Activated naive CD8-positive, alpha-beta T cell treated with anti-CD3 and anti-CD28 coated beads for 36 hours (primary cell): ENCODE measurements at regions not wholly inside any gene's neighbourhood (a gene's known extent, or its start where the extent isn't known, plus 50 kb on each side); places are given as distances from the start of the nearest gene placed in this dataset.

ENCODE experiments used
- DNase-seq: peaks from one replicate; pipeline ENCODE4 v3.0.0; 2021
- H3K27ac Mint-ChIP-seq: one replicate; pipeline ENCODE4 v1.8.0; 2022; ENCODE audit warnings: mild to moderate bottlenecking, moderate library complexity, mixed read lengths
- H3K27me3 Mint-ChIP-seq: one replicate; pipeline ENCODE4 v1.8.0; 2022; ENCODE audit warnings: mild to moderate bottlenecking, mixed read lengths
- H3K36me3 Mint-ChIP-seq: one replicate; pipeline ENCODE4 v1.8.0; 2021; ENCODE audit warnings: mild to moderate bottlenecking, mixed read lengths
- H3K4me1 Mint-ChIP-seq: one replicate; pipeline ENCODE4 v1.8.0; 2021; ENCODE audit warnings: mixed read lengths
- H3K4me3 Mint-ChIP-seq: one replicate; pipeline ENCODE4 v1.8.0; 2022; ENCODE audit warnings: mild to moderate bottlenecking, moderate library complexity, mixed read lengths
- H3K9me3 Mint-ChIP-seq: one replicate; pipeline ENCODE4 v1.8.0; 2022; ENCODE audit warnings: mixed read lengths

GRCh38 chr3:14289590-14290461 is 111.2 kb downstream of the LSM3 start:
- no peaks in the 10 kb centered on the region for H3K36me3 Mint-ChIP-seq
- no peaks in the 10 kb centered on the region for H3K4me1 Mint-ChIP-seq
- no peak overlapping the region for H3K4me3 Mint-ChIP-seq
- no peaks in the 10 kb centered on the region for H3K9me3 Mint-ChIP-seq
- H3K27ac Mint-ChIP-seq = peak overlapping the region; percentile 17
- peaks cover 7% of the 10 kb centered on the region for H3K27me3 Mint-ChIP-seq
- DNase-seq = no peak

GRCh38 chr3:14290631-14291385 is 111.6 kb upstream of the SLC6A6 start:
- Mint-ChIP-seq H3K4me3 (no peak overlapping the region), H3K4me1 (no peaks in the 10 kb centered on the region), H3K27ac (no peak overlapping the region), H3K36me3 (no peaks in the 10 kb centered on the region), H3K9me3 (no peaks in the 10 kb centered on the region), H3K27me3 (peaks cover 14% of the 10 kb centered on the region)
- DNase-seq = no peak

- Mint-ChIP-seq H3K27me3 (peaks cover 18% of the 10 kb centered on the region), H3K9me3 (no peaks in the 10 kb centered on the region), H3K4me3 (no peak overlapping the region), H3K27ac (no peak overlapping the region), H3K4me1 (no peaks in the 10 kb centered on the region), H3K36me3 (no peaks in the 10 kb centered on the region)
- no peak for DNase-seq
Observed at GRCh38 chr3:14295037-14295436, 107.4 kb upstream of the SLC6A6 start.

- H3K9me3 Mint-ChIP-seq = no peaks in the 10 kb centered on the region
- DNase-seq = no peak
- no peak overlapping the region for H3K4me3 Mint-ChIP-seq
- H3K36me3 Mint-ChIP-seq = no peaks in the 10 kb centered on the region
- peaks cover 18% of the 10 kb centered on the region for H3K27me3 Mint-ChIP-seq
- H3K27ac Mint-ChIP-seq = no peak overlapping the region
- H3K4me1 Mint-ChIP-seq = no peaks in the 10 kb centered on the region
Observed at GRCh38 chr3:14295801-14296200, 106.6 kb upstream of the SLC6A6 start.

GRCh38 chr3:14297305-14297704 is 105.1 kb upstream of the SLC6A6 start:
- Mint-ChIP-seq H3K27ac (no peak overlapping the region), H3K36me3 (no peaks in the 10 kb centered on the region), H3K4me1 (no peaks in the 10 kb centered on the region), H3K9me3 (no peaks in the 10 kb centered on the region), H3K4me3 (no peak overlapping the region), H3K27me3 (peaks cover 18% of the 10 kb centered on the region)
- DNase-seq = no peak

GRCh38 chr3:14297784-14298236 is 104.6 kb upstream of the SLC6A6 start:
- no peak overlapping the region for H3K27ac Mint-ChIP-seq
- H3K4me3 Mint-ChIP-seq = no peak overlapping the region
- DNase-seq = no peak
- no peaks in the 10 kb centered on the region for H3K36me3 Mint-ChIP-seq
- no peaks in the 10 kb centered on the region for H3K9me3 Mint-ChIP-seq
- H3K27me3 Mint-ChIP-seq = peaks cover 18% of the 10 kb centered on the region
- H3K4me1 Mint-ChIP-seq = no peaks in the 10 kb centered on the region

- H3K9me3 Mint-ChIP-seq = no peaks in the 10 kb centered on the region
- H3K4me3 Mint-ChIP-seq = no peak overlapping the region
- H3K4me1 Mint-ChIP-seq = no peaks in the 10 kb centered on the region
- no peaks in the 10 kb centered on the region for H3K36me3 Mint-ChIP-seq
- H3K27me3 Mint-ChIP-seq = peaks cover 18% of the 10 kb centered on the region
- H3K27ac Mint-ChIP-seq = no peak overlapping the region
- DNase-seq = no peak
Observed at GRCh38 chr3:14298442-14298841, 104.0 kb upstream of the SLC6A6 start.

- H3K27ac Mint-ChIP-seq = no peak overlapping the region
- H3K36me3 Mint-ChIP-seq = no peaks in the 10 kb centered on the region
- H3K4me3 Mint-ChIP-seq = no peak overlapping the region
- no peaks in the 10 kb centered on the region for H3K4me1 Mint-ChIP-seq
- H3K27me3 Mint-ChIP-seq = peaks cover 18% of the 10 kb centered on the region
- H3K9me3 Mint-ChIP-seq = no peaks in the 10 kb centered on the region
- no peak for DNase-seq
Observed at GRCh38 chr3:14298991-14299555, 103.3 kb upstream of the SLC6A6 start.

- H3K4me1 Mint-ChIP-seq = no peaks in the 10 kb centered on the region
- H3K9me3 Mint-ChIP-seq = no peaks in the 10 kb centered on the region
- H3K36me3 Mint-ChIP-seq = no peaks in the 10 kb centered on the region
- H3K27me3 Mint-ChIP-seq = peaks cover 12% of the 10 kb centered on the region
- no peak for DNase-seq
- H3K4me3 Mint-ChIP-seq = no peak overlapping the region
- H3K27ac Mint-ChIP-seq = no peak overlapping the region
Observed at GRCh38 chr3:14299767-14300166, 102.6 kb upstream of the SLC6A6 start.

- no peaks in the 10 kb centered on the region for H3K4me1 Mint-ChIP-seq
- no peak for DNase-seq
- H3K36me3 Mint-ChIP-seq = no peaks in the 10 kb centered on the region
- H3K27me3 Mint-ChIP-seq = peaks cover 6% of the 10 kb centered on the region
- no peak overlapping the region for H3K27ac Mint-ChIP-seq
- H3K4me3 Mint-ChIP-seq = no peak overlapping the region
- H3K9me3 Mint-ChIP-seq = no peaks in the 10 kb centered on the region
Observed at GRCh38 chr3:14300721-14301399, 101.5 kb upstream of the SLC6A6 start.

GRCh38 chr3:14301558-14301957 is 100.8 kb upstream of the SLC6A6 start:
- Mint-ChIP-seq H3K4me1 (no peaks in the 10 kb centered on the region), H3K27ac (no peak overlapping the region), H3K36me3 (no peaks in the 10 kb centered on the region), H3K27me3 (peaks cover 8% of the 10 kb centered on the region), H3K4me3 (no peak overlapping the region), H3K9me3 (no peaks in the 10 kb centered on the region)
- no peak for DNase-seq

- H3K4me3 Mint-ChIP-seq = no peak overlapping the region
- no peaks in the 10 kb centered on the region for H3K4me1 Mint-ChIP-seq
- H3K27ac Mint-ChIP-seq = no peak overlapping the region
- no peaks in the 10 kb centered on the region for H3K36me3 Mint-ChIP-seq
- peaks cover 4% of the 10 kb centered on the region for H3K27me3 Mint-ChIP-seq
- no peaks in the 10 kb centered on the region for H3K9me3 Mint-ChIP-seq
- DNase-seq = no peak
Observed at GRCh38 chr3:14303336-14304100, 98.9 kb upstream of the SLC6A6 start.

GRCh38 chr3:14304101-14305045 is 98.0 kb upstream of the SLC6A6 start:
- Mint-ChIP-seq H3K36me3 (no peaks in the 10 kb centered on the region), H3K27ac (no peak overlapping the region), H3K4me3 (no peak overlapping the region), H3K27me3 (peaks cover 4% of the 10 kb centered on the region), H3K9me3 (no peaks in the 10 kb centered on the region), H3K4me1 (no peaks in the 10 kb centered on the region)
- DNase-seq = no peak
